Activated effector memory CD4-positive, alpha-beta T cell treated with Interleukin-2 at 50 U/mL for 16 hours (primary cell): ENCODE measurements at regions not wholly inside any gene's neighbourhood (a gene's known extent, or its start where the extent isn't known, plus 50 kb on each side); places are given as distances from the start of the nearest gene placed in this dataset.

Source experiments
- DNase-seq: peaks from one replicate; pipeline ENCODE4 v3.0.0-alpha.2; 2020

- DNase-seq: no peak
These were observed 268.1 kb downstream of the NDUFA10 start for GRCh38 chr2:239756790-239757760.

- DNase-seq: no peak
These were observed 268.9 kb downstream of the NDUFA10 start for GRCh38 chr2:239756031-239756789.

GRCh38 chr2:239753401-239753837, 271.7 kb downstream of the NDUFA10 start:
- DNase-seq: no peak

- DNase-seq: no peak
These were observed 272.2 kb downstream of the NDUFA10 start for GRCh38 chr2:239752951-239753350.

- peak; percentile 19 for DNase-seq
These were observed 273.3 kb downstream of the NDUFA10 start for GRCh38 chr2:239751679-239752355.

- no peak for DNase-seq
These were observed 274.0 kb downstream of the NDUFA10 start for GRCh38 chr2:239750929-239751678.

- no peak for DNase-seq
These were observed 274.9 kb downstream of the NDUFA10 start for GRCh38 chr2:239750045-239750835.

- no peak for DNase-seq
These were observed 275.8 kb downstream of the NDUFA10 start for GRCh38 chr2:239749272-239749873.

GRCh38 chr2:239748811-239749210, 276.3 kb downstream of the NDUFA10 start:
- no peak for DNase-seq

GRCh38 chr2:239747771-239748170, 277.4 kb downstream of the NDUFA10 start:
- no peak for DNase-seq

- DNase-seq: no peak
These were observed 277.9 kb downstream of the NDUFA10 start for GRCh38 chr2:239747274-239747673.

- DNase-seq: no peak
These were observed 278.4 kb downstream of the NDUFA10 start for GRCh38 chr2:239746559-239747246.

- no peak for DNase-seq
These were observed 279.5 kb downstream of the NDUFA10 start for GRCh38 chr2:239745386-239746227.

- DNase-seq: no peak
These were observed 280.3 kb downstream of the NDUFA10 start for GRCh38 chr2:239744706-239745340.

- no peak for DNase-seq
These were observed 281.9 kb downstream of the NDUFA10 start for GRCh38 chr2:239743206-239743605.

GRCh38 chr2:239742377-239742776, 282.8 kb downstream of the NDUFA10 start:
- no peak for DNase-seq

- no peak for DNase-seq
These were observed 285.9 kb downstream of the NDUFA10 start for GRCh38 chr2:239739206-239739605.

- no peak for DNase-seq
These were observed 287.0 kb downstream of the NDUFA10 start for GRCh38 chr2:239738159-239738558.

GRCh38 chr2:239737144-239737463, 288.0 kb downstream of the NDUFA10 start:
- DNase-seq: no peak
